Erythroblast (primary cell): ENCODE measurements at regions not wholly inside any gene's neighbourhood (a gene's known extent, or its start where the extent isn't known, plus 50 kb on each side); places are given as distances from the start of the nearest gene placed in this dataset.

ENCODE experiments used
- GATA1 ChIP-seq: IDR thresholded peaks from 2 replicates; pipeline ENCODE4 v1.6.1; 2011; ENCODE audit warnings: low read depth, mild to moderate bottlenecking, control low read depth, low read length, moderate library complexity
- POLR2A ChIP-seq: IDR thresholded peaks from 2 replicates; pipeline ENCODE4 v1.6.1; 2011; ENCODE audit warnings: mild to moderate bottlenecking, low read length

GRCh38 chr3:168545591-168545990 lies 449.9 kb upstream of the GOLIM4 start:
- TF ChIP-seq POLR2A (no peak), GATA1 (no peak)
